ENCODE measurements at regions not wholly inside any gene's neighbourhood (a gene's known extent, or its start where the extent isn't known, plus 50 kb on each side); places are given as distances from the start of the nearest gene placed in this dataset.

- no peak for DNase-seq (ENCODE audit: extremely low read depth in 1 of 2, low read depth in 1 of 2)
Observed at GRCh38 chr5:156230887-156231286, 96.1 kb upstream of the SGCD start.

GRCh38 chr5:156232251-156232869, 94.6 kb upstream of the SGCD start:
- no peak for DNase-seq (ENCODE audit: extremely low read depth in 1 of 2, low read depth in 1 of 2)

DNA sequence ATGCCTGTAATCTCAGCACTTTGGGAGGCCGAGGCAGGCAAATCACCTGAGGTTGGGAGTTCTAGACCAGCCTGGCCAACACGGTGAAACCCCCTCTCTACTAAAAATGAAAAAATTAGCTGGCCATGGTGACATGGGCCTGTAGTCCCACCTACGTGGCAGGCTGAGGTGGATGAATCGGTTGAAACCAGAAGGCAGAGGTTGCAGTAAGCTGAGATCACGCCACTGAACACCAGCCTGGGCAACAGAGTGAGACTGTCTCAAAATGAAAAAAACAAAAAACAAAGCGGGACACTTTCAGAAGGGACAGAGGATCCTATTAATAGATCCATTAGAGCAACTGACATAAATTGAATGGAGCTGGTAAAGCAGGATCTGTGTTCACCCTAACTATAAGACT, 89.6 kb upstream of the SGCD start:
- no peak for DNase-seq (ENCODE audit: extremely low read depth in 1 of 2, low read depth in 1 of 2)

DNA sequence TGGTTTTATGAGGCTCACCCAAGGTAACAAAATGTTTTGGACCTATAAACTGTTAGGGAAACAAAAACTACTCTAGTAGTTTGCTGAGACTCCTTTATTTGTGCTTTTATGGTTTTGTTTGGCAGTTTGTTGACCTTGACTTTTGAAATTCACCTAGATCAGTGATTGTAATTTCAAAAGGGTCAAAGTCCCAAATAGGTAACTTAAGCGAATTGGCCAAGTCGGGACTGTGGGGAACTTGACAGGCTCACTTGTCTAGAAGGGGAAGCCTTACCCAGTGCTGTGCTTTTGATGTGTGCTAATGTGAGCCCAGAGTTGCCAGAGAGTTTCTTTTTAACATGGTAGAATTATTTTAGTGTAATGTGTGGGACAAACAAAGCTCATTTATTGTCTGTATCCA, 87.2 kb upstream of the SGCD start:
- no peak for DNase-seq (ENCODE audit: extremely low read depth in 1 of 2, low read depth in 1 of 2)

DNA sequence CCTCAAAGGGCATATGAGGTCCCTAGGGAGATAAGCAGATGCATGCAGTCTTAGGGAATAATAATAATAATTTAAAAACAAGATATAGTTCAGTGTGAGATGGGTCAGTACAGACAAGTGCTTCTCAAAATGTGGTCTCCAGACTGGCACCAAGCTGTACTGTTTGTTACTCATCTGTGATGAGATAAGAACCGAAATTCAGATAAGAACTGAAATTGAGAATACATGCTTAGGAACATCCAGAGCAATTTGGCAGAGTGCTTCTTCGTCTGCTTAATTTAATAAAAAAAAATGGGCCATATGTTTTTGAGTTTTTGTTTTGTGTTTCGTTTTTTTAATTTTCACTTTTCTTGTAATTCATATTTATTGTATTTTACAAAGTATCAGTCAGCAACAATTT, 86.5 kb upstream of the SGCD start:
- DNase-seq (ENCODE audit: extremely low read depth in 1 of 2, low read depth in 1 of 2): no peak

DNA sequence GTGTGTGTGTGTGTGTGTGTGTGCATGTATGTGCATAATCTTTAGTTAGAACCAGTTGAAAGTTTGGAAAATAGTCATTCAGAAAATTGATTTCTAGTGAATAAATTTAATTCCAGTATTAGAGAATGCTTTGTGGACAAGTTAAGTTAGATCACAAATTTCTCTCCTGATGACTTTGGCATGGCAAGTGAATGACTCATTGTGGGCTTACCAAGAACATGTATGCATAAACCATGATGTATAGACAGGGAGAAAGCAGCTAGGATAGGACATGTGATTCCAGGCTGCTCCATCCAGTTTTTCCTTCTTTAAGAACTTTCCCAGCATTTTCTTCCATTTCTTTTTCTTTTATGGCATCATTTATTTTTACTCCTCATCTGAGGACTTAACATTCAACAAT, 85.7 kb upstream of the SGCD start:
- no peak for DNase-seq (ENCODE audit: extremely low read depth in 1 of 2, low read depth in 1 of 2)

DNA sequence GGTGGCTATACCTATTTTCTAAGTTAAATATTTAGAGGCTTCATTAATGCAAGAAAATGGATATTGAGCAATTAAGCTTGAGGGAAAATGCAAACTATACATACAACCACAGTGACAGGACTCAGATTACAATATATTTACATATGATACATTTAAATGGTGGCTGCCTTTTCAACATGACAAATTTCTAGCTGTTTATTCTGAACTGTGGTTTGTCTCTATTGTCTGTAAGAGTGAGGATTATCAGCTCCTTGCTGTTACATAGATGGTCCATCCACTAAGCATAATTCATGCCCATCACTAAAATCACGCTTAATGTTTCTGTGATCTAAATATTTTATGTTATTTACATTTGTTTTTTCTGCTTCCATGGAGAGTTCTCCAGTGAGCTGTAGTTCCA, 81.1 kb upstream of the SGCD start:
- DNase-seq (ENCODE audit: extremely low read depth in 1 of 2, low read depth in 1 of 2): no peak

DNA sequence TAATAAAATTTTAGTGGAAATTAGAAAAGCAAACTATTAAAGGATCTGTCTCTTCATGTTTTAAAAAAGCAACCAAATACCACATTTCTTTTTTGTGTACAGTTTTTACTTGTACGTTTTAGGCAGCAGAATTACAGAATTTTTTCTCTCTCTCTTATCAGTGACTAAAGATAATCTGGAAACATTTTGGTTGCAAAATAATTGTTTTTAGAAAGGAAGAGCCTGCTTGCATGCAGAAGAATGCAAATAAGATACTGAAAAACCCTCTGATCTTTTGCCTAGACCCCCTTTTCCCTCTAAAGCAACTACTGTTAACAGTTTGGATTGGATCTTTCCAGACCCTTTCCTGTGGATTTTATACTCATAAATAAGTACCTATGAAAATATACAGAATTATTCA, 75.9 kb upstream of the SGCD start:
- DNase-seq (ENCODE audit: extremely low read depth in 1 of 2, low read depth in 1 of 2): no peak

GRCh38 chr5:156253130-156253529, 73.8 kb upstream of the SGCD start:
- no peak for DNase-seq (ENCODE audit: extremely low read depth in 1 of 2, low read depth in 1 of 2)

GRCh38 chr5:156254196-156254595, 72.8 kb upstream of the SGCD start:
- DNase-seq (ENCODE audit: extremely low read depth in 1 of 2, low read depth in 1 of 2): no peak

- DNase-seq (ENCODE audit: extremely low read depth in 1 of 2, low read depth in 1 of 2): no peak
Observed at GRCh38 chr5:156256642-156257041, 70.3 kb upstream of the SGCD start.

GRCh38 chr5:156258934-156259333, 68.0 kb upstream of the SGCD start:
- no peak for DNase-seq (ENCODE audit: extremely low read depth in 1 of 2, low read depth in 1 of 2)

GRCh38 chr5:156259618-156260017, 67.3 kb upstream of the SGCD start:
- no peak for DNase-seq (ENCODE audit: extremely low read depth in 1 of 2, low read depth in 1 of 2)

DNA sequence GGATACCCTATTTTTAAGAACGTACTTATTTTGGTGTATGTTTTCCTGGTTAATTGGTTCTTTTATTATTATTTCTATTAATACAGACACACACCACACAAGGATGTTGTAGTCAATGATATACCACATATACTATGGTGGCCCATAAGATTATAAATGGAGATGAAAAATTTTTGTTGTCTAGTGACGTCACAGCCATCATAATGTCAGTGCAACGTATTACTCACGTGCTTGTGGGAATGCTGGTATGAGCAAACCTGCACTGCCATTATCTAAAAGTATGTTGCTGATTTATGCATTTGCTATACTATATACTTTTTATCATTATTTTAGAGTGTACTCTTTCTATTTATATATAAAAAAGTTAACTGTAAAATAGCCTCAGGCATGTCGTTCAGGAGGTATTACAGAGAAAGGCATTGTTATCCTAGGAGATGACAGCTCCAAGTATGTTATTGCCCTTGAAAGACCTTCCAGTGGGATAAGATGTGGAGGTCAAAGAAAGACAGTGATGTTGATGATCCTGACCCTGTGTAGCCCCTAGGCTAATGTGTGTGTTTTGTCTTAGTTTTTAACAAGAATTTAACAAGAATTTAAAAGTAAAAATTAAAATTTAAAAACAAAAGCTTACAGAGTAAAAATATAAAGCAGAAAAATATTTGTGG, 65.6 kb upstream of the SGCD start:
- DNase-seq (ENCODE audit: extremely low read depth in 1 of 2, low read depth in 1 of 2): no peak

DNA sequence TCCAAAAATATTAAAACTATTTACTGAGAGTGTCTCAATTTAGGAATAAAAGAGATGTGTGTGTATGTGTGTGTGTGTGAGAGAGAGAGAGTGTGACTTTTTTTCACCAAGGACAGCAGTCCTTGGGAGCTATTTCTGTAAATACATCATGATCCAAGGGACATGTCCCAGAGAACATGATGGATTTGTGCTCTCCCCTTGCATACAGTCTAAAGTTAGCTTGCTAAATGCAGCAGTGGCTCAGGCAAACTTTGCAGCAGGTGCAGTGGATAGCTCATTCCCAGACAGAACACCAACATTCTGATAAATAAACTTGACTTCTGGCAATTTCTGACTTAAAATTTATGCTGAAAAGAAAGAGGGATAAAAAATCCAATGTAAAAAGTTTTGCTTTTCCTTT, 55.4 kb upstream of the SGCD start:
- DNase-seq (ENCODE audit: extremely low read depth in 1 of 2, low read depth in 1 of 2): no peak

GRCh38 chr5:156272139-156272538, 54.8 kb upstream of the SGCD start:
- no peak for DNase-seq (ENCODE audit: extremely low read depth in 1 of 2, low read depth in 1 of 2)

GRCh38 chr5:156273325-156273724, 53.6 kb upstream of the SGCD start:
- no peak for DNase-seq (ENCODE audit: extremely low read depth in 1 of 2, low read depth in 1 of 2)

- DNase-seq (ENCODE audit: extremely low read depth in 1 of 2, low read depth in 1 of 2): no peak
Observed at GRCh38 chr5:156274453-156274852, 52.5 kb upstream of the SGCD start.

All from activated CD8-positive, alpha-beta memory T cell treated with anti-CD3 and anti-CD28 coated beads for 1 hour (primary cell).